ENCODE measurements at regions not wholly inside any gene's neighbourhood (a gene's known extent, or its start where the extent isn't known, plus 50 kb on each side); places are given as distances from the start of the nearest gene placed in this dataset.

DNA sequence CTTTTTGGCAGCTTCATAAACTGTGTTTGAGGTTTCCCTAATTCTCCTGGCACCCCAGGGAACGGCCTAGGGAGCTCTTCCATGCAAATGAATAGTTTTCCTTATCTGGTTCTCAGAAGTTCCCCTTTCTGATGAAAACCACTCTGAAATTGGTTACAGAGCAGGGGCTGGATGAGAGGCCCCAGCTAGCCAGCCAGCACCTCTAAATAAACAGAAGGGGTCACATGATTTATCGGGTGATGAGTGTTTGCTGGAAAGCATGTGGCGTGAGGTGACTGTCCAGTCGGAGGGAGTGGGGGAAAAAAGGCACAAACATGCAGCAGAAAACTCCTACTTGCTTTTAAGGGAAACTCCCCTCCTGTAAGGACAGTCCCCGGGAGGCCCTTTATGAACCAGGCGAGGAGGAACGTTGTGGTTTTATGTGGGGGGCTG, 261.2 kb upstream of the ANKRD55 start (continued):
- TF ChIP-seq, protein P1, sequence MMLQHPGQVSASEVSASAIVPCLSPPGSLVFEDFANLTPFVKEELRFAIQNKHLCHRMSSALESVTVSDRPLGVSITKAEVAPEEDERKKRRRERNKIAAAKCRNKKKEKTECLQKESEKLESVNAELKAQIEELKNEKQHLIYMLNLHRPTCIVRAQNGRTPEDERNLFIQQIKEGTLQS (IDR thresholded peaks at IDR 0.05): peak; percentile 18; the same call in 1 of the 2 replicates
- TF ChIP-seq, protein P1 (CRISPR knock-in tag; conservative IDR thresholded peaks at IDR 0.05): no peak
- TF ChIP-seq RFX7 (CRISPR knock-in tag; IDR thresholded peaks at IDR 0.05) (no peak), ZNF507 (tag; conservative IDR thresholded peaks at IDR 0.05) (no peak), ZNF146 (CRISPR knock-in tag; IDR thresholded peaks at IDR 0.05; ENCODE audit: unreplicated experiment) (no peak), ZNF764 (CRISPR knock-in tag; IDR thresholded peaks at IDR 0.05; ENCODE audit: low read depth) (no peak), NEUROD1 (IDR thresholded peaks at IDR 0.05; ENCODE audit: borderline replicate concordance, low read depth, low read length, partially characterized antibody) (no peak), PHF8 (IDR thresholded peaks at IDR 0.05; ENCODE audit: borderline replicate concordance, low read length) (no peak), NR3C1 (CRISPR knock-in tag; IDR thresholded peaks at IDR 0.05) (no peak), SNIP1 (IDR thresholded peaks at IDR 0.05; ENCODE audit: low read depth) (no peak), ARID1B (IDR thresholded peaks at IDR 0.05) (peak; percentile 57; the same call in 1 of the 2 replicates), FOXA1 (IDR thresholded peaks at IDR 0.05; ENCODE audit: borderline replicate concordance) (no peak), MTA3 (IDR thresholded peaks at IDR 0.05; ENCODE audit: borderline replicate concordance) (no peak), PTBP1 (IDR thresholded peaks at IDR 0.05; ENCODE audit: low read depth, low read length) (no peak), HDAC6 (IDR thresholded peaks at IDR 0.05; ENCODE audit: low read depth, low read length) (no peak), FIP1L1 (IDR thresholded peaks at IDR 0.05; ENCODE audit: low read depth, low read length, poor library complexity, severe bottlenecking) (no peak), LCOR (CRISPR knock-in tag; IDR thresholded peaks at IDR 0.05) (peak; percentile 70), CBFB (CRISPR knock-in tag; IDR thresholded peaks at IDR 0.05) (no peak), ZNF212 (CRISPR knock-in tag; IDR thresholded peaks at IDR 0.05) (no peak), ZZZ3 (IDR thresholded peaks at IDR 0.05) (no peak), HMGN3 (IDR thresholded peaks at IDR 0.05; ENCODE audit: borderline replicate concordance, extremely low read depth, insufficient read length, low read depth, low read length) (no peak), ATF1 (CRISPR knock-in tag; IDR thresholded peaks at IDR 0.05) (no peak), ATF1 (tag; IDR thresholded peaks at IDR 0.05) (0 out of 2 replicates have a peak, but pooled peaks have one; percentile 32), DIDO1 (tag; IDR thresholded peaks at IDR 0.05; ENCODE audit: low read depth) (no peak), ZNF253 (CRISPR knock-in tag; conservative IDR thresholded peaks at IDR 0.05) (no peak), RAD21 (CRISPR knock-in tag; conservative IDR thresholded peaks at IDR 0.05 in 1 of 2, IDR thresholded peaks at IDR 0.05 in 1 of 2) (no peak), POLR2G (IDR thresholded peaks at IDR 0.05; ENCODE audit: low read depth, low read length) (no peak), ZNF324 (CRISPR knock-in tag; IDR thresholded peaks at IDR 0.05) (no peak)
- TF ChIP-seq, protein P2, sequence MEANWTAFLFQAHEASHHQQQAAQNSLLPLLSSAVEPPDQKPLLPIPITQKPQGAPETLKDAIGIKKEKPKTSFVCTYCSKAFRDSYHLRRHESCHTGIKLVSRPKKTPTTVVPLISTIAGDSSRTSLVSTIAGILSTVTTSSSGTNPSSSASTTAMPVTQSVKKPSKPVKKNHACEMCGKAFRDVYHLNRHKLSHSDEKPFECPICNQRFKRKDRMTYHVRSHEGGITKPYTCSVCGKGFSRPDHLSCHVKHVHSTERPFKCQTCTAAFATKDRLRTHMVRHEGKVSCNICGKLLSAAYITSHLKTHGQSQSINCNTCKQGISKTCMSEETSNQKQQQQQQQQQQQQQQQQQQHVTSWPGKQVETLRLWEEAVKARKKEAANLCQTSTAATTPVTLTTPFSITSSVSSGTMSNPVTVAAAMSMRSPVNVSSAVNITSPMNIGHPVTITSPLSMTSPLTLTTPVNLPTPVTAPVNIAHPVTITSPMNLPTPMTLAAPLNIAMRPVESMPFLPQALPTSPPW (CRISPR knock-in tag; IDR thresholded peaks at IDR 0.05): peak; percentile 55

All from K562 (cell line).